SKM-1 treated with dmso at 0.1 percent for 144 hours (cell line): ENCODE measurements at regions not wholly inside any gene's neighbourhood (a gene's known extent, or its start where the extent isn't known, plus 50 kb on each side); places are given as distances from the start of the nearest gene placed in this dataset.
"Not testable (repeated sequence)": the region's sequence is repeated elsewhere in the genome, so short reads cannot be mapped to it uniquely, and the experiment has no call there.

Source experiments
- DNase-seq: peaks from one replicate; lab custom pipeline; 2025; ENCODE audit not compliant: unreplicated experiment; lab: John Stamatoyannopoulos, UW

- no peak for DNase-seq
These were observed 417.7 kb downstream of the IRX1 start for GRCh38 chr5:4013106-4013898.

- no peak for DNase-seq
These were observed 420.1 kb downstream of the IRX1 start for GRCh38 chr5:4015709-4016108.

DNA sequence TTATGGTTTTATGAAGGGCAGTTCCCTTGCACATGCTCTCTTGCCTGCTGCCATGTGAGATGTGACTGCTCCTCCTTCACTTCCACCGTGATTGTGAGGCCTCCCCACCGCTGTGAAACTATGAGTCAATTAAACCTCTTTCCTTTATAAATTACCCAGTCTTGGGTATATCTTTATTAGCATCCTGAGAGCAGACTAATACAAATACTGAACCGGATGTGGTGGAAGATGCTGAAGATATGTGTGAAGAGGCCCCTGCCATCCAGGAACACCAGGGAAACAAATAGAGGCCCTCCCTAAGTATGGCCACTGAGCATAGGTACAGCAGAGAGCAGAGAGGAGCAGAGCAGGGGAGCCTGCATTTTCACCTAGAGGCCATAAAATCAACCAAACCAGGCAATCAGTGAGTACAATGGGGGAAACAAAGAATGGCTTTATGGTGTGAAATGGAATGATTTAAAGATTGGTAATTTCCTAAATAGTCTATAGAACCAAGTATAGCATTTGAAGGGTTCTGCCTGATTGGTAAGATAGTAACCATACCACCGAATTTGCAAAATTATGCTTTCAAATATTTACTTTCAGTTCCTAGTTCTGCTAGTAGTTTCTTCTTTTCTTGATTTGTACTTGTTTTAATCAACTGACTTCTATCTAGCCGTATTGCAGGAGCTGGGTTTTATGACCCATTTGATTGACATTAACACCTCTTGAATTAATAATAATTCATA, 421.6 kb downstream of the IRX1 start:
- DNase-seq, result no peak

GRCh38 chr5:4018007-4018406, 422.4 kb downstream of the IRX1 start:
- no peak for DNase-seq

DNA sequence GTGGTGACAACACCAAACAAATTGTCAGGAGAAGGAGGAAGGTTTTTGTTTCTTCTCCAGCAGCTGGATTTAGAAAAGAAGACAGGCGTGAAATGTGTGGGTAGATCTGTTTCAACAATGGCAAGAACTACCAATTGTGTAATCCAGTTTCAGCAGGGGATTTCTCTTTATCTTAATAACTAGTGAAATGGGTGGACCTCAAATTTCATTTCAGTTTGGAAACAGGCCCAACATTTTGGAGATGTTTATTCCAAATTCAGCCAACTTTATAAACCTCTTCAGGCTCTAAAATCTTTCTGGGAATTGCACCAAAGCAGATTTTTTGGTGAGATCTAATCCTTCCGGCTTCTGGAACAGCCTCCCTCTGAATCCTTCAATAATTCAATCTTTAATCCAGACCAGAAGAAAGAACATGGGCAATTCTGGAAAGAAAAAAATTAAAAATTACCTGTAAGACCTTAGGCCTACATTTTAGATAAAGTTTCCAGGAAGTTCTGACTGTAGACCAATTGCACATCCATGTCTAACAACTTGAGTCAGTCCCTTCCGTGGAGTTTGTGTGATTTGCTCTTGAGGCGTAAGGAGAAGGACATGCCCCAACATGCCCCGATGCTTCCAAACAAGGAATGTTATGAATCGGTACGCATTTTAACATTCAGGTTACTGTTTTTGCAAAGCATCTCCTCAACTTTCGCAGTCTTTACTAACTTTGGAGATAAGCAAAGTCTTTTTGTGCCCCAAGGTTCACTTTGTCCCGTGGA, 423.6 kb downstream of the IRX1 start:
- DNase-seq, result no peak

DNA sequence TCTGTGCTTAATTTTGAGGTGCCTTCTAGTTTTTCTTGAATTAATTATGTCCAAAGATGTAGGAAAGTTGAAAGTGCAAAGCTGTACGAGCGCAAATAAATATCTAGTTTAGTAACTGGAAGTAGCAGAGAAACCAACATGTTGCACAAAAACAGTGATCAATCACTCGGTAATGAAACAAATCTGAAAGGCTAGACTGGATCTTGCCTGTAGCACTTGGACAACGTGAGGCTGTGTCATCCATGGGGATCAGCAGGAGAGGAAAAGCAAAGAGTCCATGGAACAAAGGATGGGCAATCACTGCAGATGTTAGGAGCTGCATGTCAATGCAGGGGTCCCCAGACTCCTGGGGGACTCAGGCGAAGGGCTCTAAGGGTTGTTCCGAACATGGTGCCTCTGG, 424.2 kb downstream of the IRX1 start:
- DNase-seq, result no peak

- DNase-seq, result no peak
These were observed 424.8 kb downstream of the IRX1 start for GRCh38 chr5:4020400-4020799.

- no peak for DNase-seq
These were observed 426.5 kb downstream of the IRX1 start for GRCh38 chr5:4022056-4022670.

- DNase-seq, result no peak
These were observed 427.6 kb downstream of the IRX1 start for GRCh38 chr5:4023091-4023752.

GRCh38 chr5:4023753-4024335, 428.2 kb downstream of the IRX1 start:
- DNase-seq, result no peak

DNA sequence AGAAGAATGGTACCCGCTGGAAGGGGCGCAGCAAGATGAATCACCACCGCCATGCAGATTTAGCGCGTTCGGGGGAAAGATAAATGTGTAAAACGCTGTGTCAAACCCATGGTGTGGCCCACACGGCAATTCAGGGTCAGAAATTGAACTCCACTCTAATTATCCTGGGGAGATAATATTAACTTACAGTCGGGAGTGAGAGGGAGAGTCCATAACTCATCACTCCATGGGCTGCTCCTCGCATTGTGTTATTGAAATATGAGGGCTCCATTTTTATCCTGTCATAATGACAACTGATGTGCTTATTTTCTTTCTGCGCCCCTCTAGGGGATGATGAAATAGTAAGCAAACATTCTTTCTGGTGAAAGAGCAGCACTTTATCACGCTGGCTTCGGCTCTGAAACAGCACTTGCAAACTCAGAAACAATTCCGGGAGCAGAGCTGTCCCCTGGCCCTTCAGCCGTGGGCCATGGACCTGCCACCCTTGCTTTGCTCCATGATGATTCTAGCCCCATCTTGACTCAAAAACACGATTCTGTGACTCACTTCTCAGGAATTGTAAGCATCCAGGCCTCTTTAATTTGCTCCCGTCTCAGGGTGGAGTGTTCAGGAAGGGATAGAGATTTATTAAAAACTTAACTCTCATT, 431.6 kb downstream of the IRX1 start:
- no peak for DNase-seq

DNA sequence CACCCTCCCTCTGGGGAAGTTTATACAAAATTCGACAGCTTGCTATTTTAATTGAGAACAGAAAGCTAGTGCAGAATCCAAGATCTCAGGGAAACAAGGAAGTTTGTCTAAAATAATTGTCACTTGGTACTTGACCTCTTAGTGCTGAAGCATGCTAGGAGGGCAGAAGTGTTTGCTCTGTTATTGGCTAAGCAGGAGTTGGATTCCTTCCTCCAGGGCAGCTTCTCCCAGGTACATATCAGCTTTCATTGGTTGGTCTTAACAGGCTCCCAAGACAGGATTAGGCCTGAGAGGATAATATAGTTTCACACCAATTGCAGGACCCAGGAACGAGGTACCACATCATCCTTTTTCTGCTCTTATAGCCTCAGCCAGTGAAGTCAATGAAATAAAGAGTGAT, 432.8 kb downstream of the IRX1 start:
- no peak for DNase-seq

GRCh38 chr5:4033546-4033945, 437.9 kb downstream of the IRX1 start:
- not testable (repeated sequence) for DNase-seq

GRCh38 chr5:4036861-4037260, 441.2 kb downstream of the IRX1 start:
- DNase-seq, result no peak

DNA sequence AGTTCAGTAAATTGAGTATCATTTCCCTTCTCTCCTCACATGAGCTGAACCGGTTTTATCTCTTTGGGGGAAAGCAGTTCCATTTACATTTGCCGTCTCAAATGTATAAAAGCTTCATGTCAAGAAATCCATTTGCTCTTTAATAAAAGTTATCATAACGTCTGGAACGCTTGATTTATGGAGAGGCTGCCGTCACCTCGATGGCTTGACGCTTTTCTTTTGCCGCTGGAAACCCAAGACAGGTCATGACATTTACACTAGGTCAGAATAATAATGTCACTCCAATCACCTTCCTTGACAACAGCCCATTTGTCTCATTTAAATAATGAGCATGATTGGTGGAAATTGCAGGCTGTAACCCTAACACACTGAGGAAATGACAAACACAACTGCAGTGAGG, 443.4 kb downstream of the IRX1 start:
- no peak for DNase-seq

DNA sequence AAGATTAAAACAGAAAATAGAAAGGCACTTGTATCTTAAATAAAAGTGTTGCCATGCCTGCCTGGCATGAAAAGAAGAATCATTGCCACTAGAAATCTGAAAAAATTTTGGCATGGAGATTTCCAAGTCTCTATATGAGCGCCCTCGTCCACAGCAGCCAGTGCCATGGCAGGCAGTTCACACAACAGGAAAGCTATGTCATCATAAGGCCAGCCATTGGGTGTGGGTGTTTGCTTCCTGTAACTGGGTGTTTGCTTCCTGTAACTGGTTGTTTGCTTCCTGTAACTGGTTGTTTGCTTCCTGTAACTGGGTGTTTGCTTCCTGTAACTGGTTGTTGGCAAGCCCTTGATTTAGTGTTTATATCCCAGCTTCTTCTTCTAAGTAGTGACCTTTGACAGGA, 446.7 kb downstream of the IRX1 start:
- DNase-seq, result no peak

DNA sequence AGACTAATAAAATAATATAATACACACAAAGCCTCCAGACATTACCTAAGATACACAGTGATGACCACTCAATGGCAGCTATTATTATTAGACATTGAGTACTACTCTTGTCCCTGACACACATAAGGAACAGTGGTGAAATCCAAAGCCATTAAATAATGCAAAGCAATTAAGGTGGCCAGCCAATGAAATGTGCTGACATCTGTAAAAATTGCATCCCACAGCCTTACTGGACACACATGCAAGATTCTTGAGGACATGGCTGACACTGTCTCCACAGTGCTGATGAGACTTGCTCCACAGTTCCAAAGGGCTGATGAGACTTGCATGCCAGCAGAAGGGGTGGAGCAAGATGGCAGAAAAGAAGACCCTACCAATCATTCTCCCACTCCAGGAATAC, 447.5 kb downstream of the IRX1 start:
- no peak for DNase-seq

DNA sequence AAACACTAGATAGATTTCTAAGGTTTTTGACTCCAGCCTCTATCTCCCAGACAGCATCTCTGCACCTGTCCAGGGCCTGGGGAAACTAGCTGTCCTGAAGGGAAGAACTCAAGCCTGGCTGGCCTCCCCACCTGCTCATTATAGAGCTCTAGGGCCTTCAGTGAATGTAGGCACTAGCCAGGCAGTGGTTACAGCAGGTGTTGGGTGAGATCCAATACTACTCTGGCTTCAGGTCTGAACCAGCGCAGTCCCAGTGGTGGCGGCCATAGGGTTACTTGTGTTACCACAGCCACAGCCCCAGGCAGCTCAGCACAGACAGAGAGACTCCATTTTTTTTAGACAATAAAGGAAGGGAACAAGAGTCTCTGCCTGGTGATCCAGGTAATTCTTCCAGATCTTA, 449.2 kb downstream of the IRX1 start:
- DNase-seq, result no peak

DNA sequence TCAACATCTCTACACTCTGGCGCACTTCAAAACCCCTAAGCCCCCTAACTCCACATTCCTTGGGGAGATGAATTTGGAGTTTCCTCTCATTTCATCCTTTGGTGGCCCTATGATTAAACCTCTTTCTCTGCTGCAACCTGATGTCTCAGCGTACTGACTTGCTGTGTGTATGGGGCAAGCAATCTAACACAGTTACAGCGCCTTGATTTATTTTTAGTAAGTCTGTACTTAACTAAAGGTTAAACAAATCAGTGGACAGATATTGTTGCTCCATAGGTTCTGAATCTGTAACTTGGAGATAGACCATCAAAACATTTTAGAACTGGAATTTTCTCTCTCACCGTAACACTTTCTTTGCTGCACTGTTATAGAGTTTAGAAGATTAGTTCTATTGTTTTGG, 452.8 kb downstream of the IRX1 start:
- DNase-seq, result no peak

- DNase-seq, result no peak
These were observed 454.6 kb downstream of the IRX1 start for GRCh38 chr5:4050203-4050602.
